Omental fat pad (tissue), 3 donors: ENCODE measurements at regions not wholly inside any gene's neighbourhood (a gene's known extent, or its start where the extent isn't known, plus 50 kb on each side); places are given as distances from the start of the nearest gene placed in this dataset. TPM values are rescaled to one million over a fixed set of nuclear protein-coding genes. Genes with fewer than 3 reads are reported as not detected.

Experiments used
- ATAC-seq: fragments of 150-250 bp; one replicate; pipeline ENCODE4 v1.9.1; 2016; ENCODE audit warnings: mild to moderate bottlenecking, moderate library complexity; ENCODE audit not compliant: low FRiP score
- DNase-seq: peaks from one replicate; pipeline ENCODE4 v3.0.0-alpha.2; 2019; ENCODE audit warnings: low spot score
- small RNA-seq: library from RNA; depleted of rRNA; stranded (forward); fragments of <200 nt; gene quantifications from one replicate; pipeline ENCODE3, GENCODE V24; 2016
- TF ChIP-seq, protein P1 (sequence below), 3 donors: fragments of 450-650 bp; IDR thresholded peaks; one replicate each; pipeline ENCODE4 v1.5.1; 2016 to 2017; ENCODE audit warnings: antibody characterized with exemption in 3 of 3, mild to moderate bottlenecking in 3 of 3, moderate library complexity in 2 of 3

DNA sequence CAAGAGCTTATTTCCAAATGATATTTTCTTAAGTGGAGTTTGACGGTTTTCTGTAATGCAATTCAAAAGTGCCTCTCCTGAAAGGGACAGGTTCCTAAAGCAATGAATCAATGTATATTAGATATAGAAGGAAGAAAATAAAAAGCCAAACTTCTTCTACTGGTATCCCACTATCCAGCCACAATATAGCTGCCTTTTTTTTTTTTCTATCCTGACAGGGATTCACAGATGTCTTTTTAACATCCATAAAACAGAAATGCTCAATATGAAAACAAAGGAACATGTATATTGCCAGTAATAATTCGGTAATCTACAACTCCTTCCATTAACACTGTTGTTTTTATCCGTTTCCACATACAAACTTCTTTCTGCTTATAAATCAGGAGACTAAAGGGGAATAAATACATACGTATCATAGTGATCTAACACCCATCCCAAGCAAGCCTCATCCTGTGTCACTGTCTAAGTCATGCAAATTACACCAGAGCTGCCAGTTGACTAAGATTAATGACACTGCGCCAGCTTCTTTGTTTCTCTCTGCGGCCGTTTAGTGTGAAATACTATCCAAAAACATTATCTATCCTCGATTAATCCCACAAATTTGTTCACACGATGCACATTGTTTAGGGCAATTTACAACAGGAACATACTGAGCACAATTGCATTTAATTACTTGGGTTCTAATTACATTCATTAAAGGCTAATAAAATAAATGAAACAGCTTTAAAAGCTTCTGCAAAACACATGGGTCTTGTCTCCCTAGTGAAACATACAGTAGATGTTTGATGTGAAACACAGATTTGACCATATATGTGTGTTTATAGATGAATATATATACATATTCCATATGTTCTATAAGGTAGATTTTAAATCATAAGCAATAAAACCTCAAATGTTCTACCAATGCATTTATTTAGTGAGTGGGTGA lies 51.9 kb upstream of the CDIN1 start:
- no peak for ATAC-seq
- no peak for DNase-seq
- TF ChIP-seq, protein P1, sequence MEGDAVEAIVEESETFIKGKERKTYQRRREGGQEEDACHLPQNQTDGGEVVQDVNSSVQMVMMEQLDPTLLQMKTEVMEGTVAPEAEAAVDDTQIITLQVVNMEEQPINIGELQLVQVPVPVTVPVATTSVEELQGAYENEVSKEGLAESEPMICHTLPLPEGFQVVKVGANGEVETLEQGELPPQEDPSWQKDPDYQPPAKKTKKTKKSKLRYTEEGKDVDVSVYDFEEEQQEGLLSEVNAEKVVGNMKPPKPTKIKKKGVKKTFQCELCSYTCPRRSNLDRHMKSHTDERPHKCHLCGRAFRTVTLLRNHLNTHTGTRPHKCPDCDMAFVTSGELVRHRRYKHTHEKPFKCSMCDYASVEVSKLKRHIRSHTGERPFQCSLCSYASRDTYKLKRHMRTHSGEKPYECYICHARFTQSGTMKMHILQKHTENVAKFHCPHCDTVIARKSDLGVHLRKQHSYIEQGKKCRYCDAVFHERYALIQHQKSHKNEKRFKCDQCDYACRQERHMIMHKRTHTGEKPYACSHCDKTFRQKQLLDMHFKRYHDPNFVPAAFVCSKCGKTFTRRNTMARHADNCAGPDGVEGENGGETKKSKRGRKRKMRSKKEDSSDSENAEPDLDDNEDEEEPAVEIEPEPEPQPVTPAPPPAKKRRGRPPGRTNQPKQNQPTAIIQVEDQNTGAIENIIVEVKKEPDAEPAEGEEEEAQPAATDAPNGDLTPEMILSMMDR (IDR thresholded peaks at IDR 0.05): no peak

- no peak for DNase-seq
- no peak for ATAC-seq
- TF ChIP-seq, protein P1 (IDR thresholded peaks at IDR 0.05): no peak
Observed at GRCh38 chr15:36529296-36530011, 50.0 kb upstream of the CDIN1 start.

Small RNA genes in the stretch of these regions (small RNA-seq; reads per million reads assigned to genes)
- gene AC068867.1: not detected
- not detected for gene MIR4510
